ENCODE measurements at regions not wholly inside any gene's neighbourhood (a gene's known extent, or its start where the extent isn't known, plus 50 kb on each side); places are given as distances from the start of the nearest gene placed in this dataset.

- no peak for DNase-seq
- TF ChIP-seq POLR2A (IDR thresholded peaks at IDR 0.05) (no peak), POLR2AphosphoS5 (IDR thresholded peaks at IDR 0.05) (no peak), CTCF (IDR thresholded peaks at IDR 0.05) (no peak)
- Histone ChIP-seq H3K27ac (no peak overlapping the region), H3K9me3 (no peaks in the 10 kb centered on the region), H3K27me3 (no peaks in the 10 kb centered on the region), H3K36me3 (no peaks in the 10 kb centered on the region), H3K4me1 (no peaks in the 10 kb centered on the region), H3K4me3 (no peak overlapping the region)
- intact Hi-C loops (cut with DNase I), result no loop called here
- WGBS, 2 donors, result 32 to 55% methylated on average over 2 of the region's 2 CpGs
Observed at GRCh38 chr5:26278078-26278477, 760.3 kb downstream of the CDH9 start.

GRCh38 chr5:26259081-26259480, 779.3 kb downstream of the CDH9 start:
- no peak for TF ChIP-seq POLR2AphosphoS5 (IDR thresholded peaks at IDR 0.05)
- TF ChIP-seq EP300 (IDR thresholded peaks at IDR 0.05), result no peak
- no peaks in the 10 kb centered on the region for H3K27me3 ChIP-seq
- no peaks in the 10 kb centered on the region for H3K4me1 ChIP-seq
- H3K9me3 ChIP-seq, result no peaks in the 10 kb centered on the region
- WGBS, 2 donors, result 24 to 49% methylated on average over 1 of the region's 1 CpG
- intact Hi-C loops (cut with DNase I), result no loop called here
- no peak for DNase-seq
- H3K4me3 ChIP-seq, result no peak overlapping the region
- no peaks in the 10 kb centered on the region for H3K36me3 ChIP-seq
- H3K27ac ChIP-seq, result no peak overlapping the region

- DNase-seq, result no peak
- TF ChIP-seq POLR2A (IDR thresholded peaks at IDR 0.05) (no peak), CTCF (IDR thresholded peaks at IDR 0.05) (no peak), POLR2AphosphoS5 (IDR thresholded peaks at IDR 0.05) (no peak), EP300 (IDR thresholded peaks at IDR 0.05) (no peak)
- no peak overlapping the region for H3K27ac ChIP-seq
- no peaks in the 10 kb centered on the region for H3K27me3 ChIP-seq
- no peaks in the 10 kb centered on the region for H3K4me1 ChIP-seq
- H3K4me3 ChIP-seq, result no peak overlapping the region
- intact Hi-C loops (cut with DNase I), result no loop called here
- H3K9me3 ChIP-seq, result no peaks in the 10 kb centered on the region
- 78 to 80% methylated on average over 5 of the region's 5 CpGs for WGBS, 2 donors
- no peaks in the 10 kb centered on the region for H3K36me3 ChIP-seq
Observed at GRCh38 chr5:26245321-26245720, 793.1 kb downstream of the CDH9 start.

GRCh38 chr5:26239588-26239987, 798.8 kb downstream of the CDH9 start:
- H3K27me3 ChIP-seq, result no peaks in the 10 kb centered on the region
- 67 to 76% methylated on average over 4 of the region's 4 CpGs for WGBS, 2 donors
- DNase-seq, result no peak
- H3K27ac ChIP-seq, result no peak overlapping the region
- H3K4me1 ChIP-seq, result no peaks in the 10 kb centered on the region
- H3K9me3 ChIP-seq, result no peaks in the 10 kb centered on the region
- no peak overlapping the region for H3K4me3 ChIP-seq
- intact Hi-C loops (cut with DNase I), result no loop called here
- TF ChIP-seq POLR2A (IDR thresholded peaks at IDR 0.05) (no peak), CTCF (IDR thresholded peaks at IDR 0.05) (no peak), EP300 (IDR thresholded peaks at IDR 0.05) (no peak), POLR2AphosphoS5 (IDR thresholded peaks at IDR 0.05) (no peak)
- H3K36me3 ChIP-seq, result no peaks in the 10 kb centered on the region

GRCh38 chr5:26237489-26237888, 800.9 kb downstream of the CDH9 start:
- intact Hi-C loops (cut with DNase I), result no loop called here
- TF ChIP-seq POLR2A (IDR thresholded peaks at IDR 0.05) (no peak), EP300 (IDR thresholded peaks at IDR 0.05) (no peak), CTCF (IDR thresholded peaks at IDR 0.05) (no peak), POLR2AphosphoS5 (IDR thresholded peaks at IDR 0.05) (no peak)
- no peak for DNase-seq
- Histone ChIP-seq H3K4me3 (no peak overlapping the region), H3K9me3 (no peaks in the 10 kb centered on the region), H3K4me1 (no peaks in the 10 kb centered on the region), H3K36me3 (no peaks in the 10 kb centered on the region), H3K27ac (no peak overlapping the region), H3K27me3 (no peaks in the 10 kb centered on the region)
- WGBS, 2 donors, result 91 to 93% methylated on average over 18 of the region's 18 CpGs

Measured in sigmoid colon (tissue), 6 donors.